ENCODE measurements at regions not wholly inside any gene's neighbourhood (a gene's known extent, or its start where the extent isn't known, plus 50 kb on each side); places are given as distances from the start of the nearest gene placed in this dataset.
"Not testable (repeated sequence)": the region's sequence is repeated elsewhere in the genome, so short reads cannot be mapped to it uniquely, and the experiment has no call there.

DNA sequence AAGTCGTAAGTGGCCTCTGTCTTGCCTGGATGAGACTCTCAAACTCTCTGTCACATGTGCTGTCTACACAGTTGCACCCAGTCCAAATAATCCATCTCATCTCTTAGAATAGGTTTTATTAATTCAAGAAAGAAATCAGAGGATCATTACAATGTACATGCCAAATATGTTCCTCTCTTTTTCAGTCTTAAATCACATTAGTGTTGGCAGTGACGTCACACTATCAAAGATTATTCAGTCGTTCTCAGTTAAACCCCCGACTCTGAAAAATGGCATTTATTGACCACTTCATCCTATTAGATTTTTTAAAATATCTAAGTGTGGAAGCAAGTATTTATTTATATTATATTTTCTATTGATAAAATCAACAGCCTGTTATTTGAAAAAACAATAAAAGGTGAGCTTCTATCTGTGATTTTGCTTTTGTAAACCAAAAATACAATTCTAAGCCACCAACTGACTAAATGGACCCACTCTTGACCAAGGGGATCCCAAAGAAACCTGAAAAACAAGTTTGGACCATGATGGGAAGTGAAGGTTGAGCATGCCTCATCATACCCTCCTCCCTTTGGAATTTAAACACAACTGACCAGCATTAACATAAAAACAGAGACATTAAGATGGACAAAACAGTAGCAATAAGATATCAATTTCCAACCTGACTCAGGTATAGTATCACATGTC lies 1894.4 kb upstream of the LRRTM1 start:
- TF ChIP-seq, protein P1, sequence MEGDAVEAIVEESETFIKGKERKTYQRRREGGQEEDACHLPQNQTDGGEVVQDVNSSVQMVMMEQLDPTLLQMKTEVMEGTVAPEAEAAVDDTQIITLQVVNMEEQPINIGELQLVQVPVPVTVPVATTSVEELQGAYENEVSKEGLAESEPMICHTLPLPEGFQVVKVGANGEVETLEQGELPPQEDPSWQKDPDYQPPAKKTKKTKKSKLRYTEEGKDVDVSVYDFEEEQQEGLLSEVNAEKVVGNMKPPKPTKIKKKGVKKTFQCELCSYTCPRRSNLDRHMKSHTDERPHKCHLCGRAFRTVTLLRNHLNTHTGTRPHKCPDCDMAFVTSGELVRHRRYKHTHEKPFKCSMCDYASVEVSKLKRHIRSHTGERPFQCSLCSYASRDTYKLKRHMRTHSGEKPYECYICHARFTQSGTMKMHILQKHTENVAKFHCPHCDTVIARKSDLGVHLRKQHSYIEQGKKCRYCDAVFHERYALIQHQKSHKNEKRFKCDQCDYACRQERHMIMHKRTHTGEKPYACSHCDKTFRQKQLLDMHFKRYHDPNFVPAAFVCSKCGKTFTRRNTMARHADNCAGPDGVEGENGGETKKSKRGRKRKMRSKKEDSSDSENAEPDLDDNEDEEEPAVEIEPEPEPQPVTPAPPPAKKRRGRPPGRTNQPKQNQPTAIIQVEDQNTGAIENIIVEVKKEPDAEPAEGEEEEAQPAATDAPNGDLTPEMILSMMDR (IDR thresholded peaks at IDR 0.05; ENCODE audit: control extremely low read depth, extremely low read depth) = no peak
- no peak overlapping the region for H3K27ac ChIP-seq (ENCODE audit: low read depth in 1 of 2, low read length in 1 of 2)
- H3K4me1 ChIP-seq (ENCODE audit: control insufficient read depth in 5 of 5, insufficient read depth in 5 of 5, low read length in 5 of 5) = no peaks in the 10 kb centered on the region
- H3K27me3 ChIP-seq (ENCODE audit: control insufficient read depth in 3 of 3, insufficient read depth in 3 of 3, low read length in 2 of 3) = no peaks in the 10 kb centered on the region
- no peak overlapping the region for H3K4me3 ChIP-seq
- DNase-seq (no peak), ATAC-seq (ENCODE audit: insufficient read depth, low FRiP score) (no peak)
- no peaks in the 10 kb centered on the region for H3K36me3 ChIP-seq (ENCODE audit: control insufficient read depth in 4 of 4, insufficient read depth in 4 of 4, low read length in 4 of 4)
- no peak overlapping the region for H3K9ac ChIP-seq (ENCODE audit: insufficient read depth in 1 of 2, low read length in 2 of 2)
- H3K9me3 ChIP-seq (ENCODE audit: control insufficient read depth in 4 of 4, insufficient read depth in 3 of 4, low read length in 3 of 4) = no peaks in the 10 kb centered on the region
- 87 to 96% methylated on average over 4 of the region's 4 CpGs for WGBS, 2 donors

DNA sequence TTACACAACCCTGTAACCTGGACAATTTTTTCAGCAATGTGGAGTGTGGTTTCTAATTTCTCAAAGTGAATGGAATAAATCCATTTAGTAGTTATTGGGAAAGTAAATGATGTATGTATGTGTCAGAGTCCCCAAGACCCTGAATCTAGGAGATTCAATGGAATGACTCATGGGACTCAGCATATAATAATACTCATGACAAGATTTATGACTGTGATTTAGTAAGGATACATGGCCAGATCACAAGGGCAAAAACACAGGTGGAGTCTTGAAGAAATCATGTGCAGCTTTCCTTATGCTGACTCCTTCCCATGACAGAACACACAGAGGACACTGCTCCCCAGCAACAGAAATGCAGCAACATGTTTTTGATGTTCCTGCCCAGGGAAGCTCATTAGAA lies 1877.7 kb upstream of the LRRTM1 start:
- Histone ChIP-seq H3K9me3 (ENCODE audit: control insufficient read depth in 4 of 4, insufficient read depth in 3 of 4, low read length in 3 of 4) (no peaks in the 10 kb centered on the region), H3K27me3 (ENCODE audit: control insufficient read depth in 3 of 3, insufficient read depth in 3 of 3, low read length in 2 of 3) (no peaks in the 10 kb centered on the region), H3K9ac (ENCODE audit: insufficient read depth in 1 of 2, low read length in 2 of 2) (no peak overlapping the region), H3K36me3 (ENCODE audit: control insufficient read depth in 4 of 4, insufficient read depth in 4 of 4, low read length in 4 of 4) (no peaks in the 10 kb centered on the region), H3K4me3 (no peak overlapping the region), H3K27ac (ENCODE audit: low read depth in 1 of 2, low read length in 1 of 2) (no peak overlapping the region), H3K4me1 (ENCODE audit: control insufficient read depth in 5 of 5, insufficient read depth in 5 of 5, low read length in 5 of 5) (no peaks in the 10 kb centered on the region)
- DNase-seq = no peak
- ATAC-seq (ENCODE audit: insufficient read depth, low FRiP score) = no peak
- TF ChIP-seq, protein P1 (IDR thresholded peaks at IDR 0.05; ENCODE audit: control extremely low read depth, extremely low read depth) = no peak

DNA sequence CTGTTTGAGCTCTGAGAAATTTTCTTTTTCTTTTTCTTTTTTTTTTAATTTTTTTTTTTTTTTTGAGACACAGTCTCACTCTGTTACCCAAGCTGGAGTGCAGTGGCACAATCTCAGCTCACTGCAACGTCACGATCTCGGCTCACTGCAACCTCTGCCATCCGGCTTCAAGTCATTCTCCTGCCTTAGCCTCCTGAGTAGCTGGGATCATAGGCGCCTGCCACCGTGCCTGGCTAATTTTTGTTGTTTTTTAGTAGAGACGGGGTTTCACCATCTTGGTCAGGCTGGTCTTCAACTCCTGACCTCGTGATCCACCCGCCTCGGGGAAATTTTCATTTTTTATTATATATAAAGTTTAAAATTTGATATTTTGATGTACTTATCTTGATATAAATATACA lies 1870.7 kb upstream of the LRRTM1 start:
- not testable (repeated sequence) for H3K27ac ChIP-seq (ENCODE audit: low read depth in 1 of 2, low read length in 1 of 2); DNase-seq; H3K36me3 ChIP-seq (ENCODE audit: control insufficient read depth in 4 of 4, insufficient read depth in 4 of 4, low read length in 4 of 4); H3K4me3 ChIP-seq; ATAC-seq (ENCODE audit: insufficient read depth, low FRiP score); H3K27me3 ChIP-seq (ENCODE audit: control insufficient read depth in 3 of 3, insufficient read depth in 3 of 3, low read length in 2 of 3); H3K4me1 ChIP-seq (ENCODE audit: control insufficient read depth in 5 of 5, insufficient read depth in 5 of 5, low read length in 5 of 5); H3K9me3 ChIP-seq (ENCODE audit: control insufficient read depth in 4 of 4, insufficient read depth in 3 of 4, low read length in 3 of 4); H3K9ac ChIP-seq (ENCODE audit: insufficient read depth in 1 of 2, low read length in 2 of 2)
- 92 to 95% methylated on average over 10 of the region's 10 CpGs for WGBS, 2 donors

DNA sequence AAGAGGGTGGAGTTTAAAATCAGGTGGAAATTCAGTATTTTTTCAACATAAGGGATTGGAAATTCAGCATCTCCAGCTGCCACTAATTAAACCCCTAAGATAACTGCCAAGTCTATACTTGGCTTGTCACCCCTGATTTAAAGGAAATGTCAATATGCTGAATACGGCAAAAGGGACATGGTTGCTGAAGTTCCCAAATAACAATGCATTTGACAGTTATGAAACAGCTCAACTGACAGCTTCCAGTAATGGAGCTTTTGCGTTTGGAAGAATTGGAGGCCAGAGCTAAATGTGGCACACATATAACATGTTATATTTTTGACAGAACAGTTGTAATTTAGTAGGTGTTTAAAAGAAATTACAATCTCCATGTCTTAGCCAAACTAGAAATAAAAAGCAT lies 1867.9 kb upstream of the LRRTM1 start:
- Histone ChIP-seq H3K4me3 (no peak overlapping the region), H3K27ac (ENCODE audit: low read depth in 1 of 2, low read length in 1 of 2) (no peak overlapping the region), H3K9ac (ENCODE audit: insufficient read depth in 1 of 2, low read length in 2 of 2) (no peak overlapping the region), H3K9me3 (ENCODE audit: control insufficient read depth in 4 of 4, insufficient read depth in 3 of 4, low read length in 3 of 4) (no peaks in the 10 kb centered on the region), H3K27me3 (ENCODE audit: control insufficient read depth in 3 of 3, insufficient read depth in 3 of 3, low read length in 2 of 3) (no peaks in the 10 kb centered on the region), H3K36me3 (ENCODE audit: control insufficient read depth in 4 of 4, insufficient read depth in 4 of 4, low read length in 4 of 4) (no peaks in the 10 kb centered on the region), H3K4me1 (ENCODE audit: control insufficient read depth in 5 of 5, insufficient read depth in 5 of 5, low read length in 5 of 5) (no peaks in the 10 kb centered on the region)
- TF ChIP-seq, protein P1 (IDR thresholded peaks at IDR 0.05; ENCODE audit: control extremely low read depth, extremely low read depth) = no peak
- ATAC-seq (ENCODE audit: insufficient read depth, low FRiP score) = no peak
- DNase-seq = no peak
- WGBS, 2 donors = 74 to 79% methylated on average over 2 of the region's 2 CpGs
